ENCODE measurements at regions not wholly inside any gene's neighbourhood (a gene's known extent, or its start where the extent isn't known, plus 50 kb on each side); places are given as distances from the start of the nearest gene placed in this dataset.
"Not testable (repeated sequence)": the region's sequence is repeated elsewhere in the genome, so short reads cannot be mapped to it uniquely, and the experiment has no call there.

GRCh38 chr11:109480251-109480650, 58.3 kb downstream of the C11orf87 start:
- DNase-seq = no peak

- DNase-seq = no peak
Measured at GRCh38 chr11:109486129-109486528, 64.1 kb downstream of the C11orf87 start.

- DNase-seq = no peak
Measured at GRCh38 chr11:109490953-109491635, 69.1 kb downstream of the C11orf87 start.

GRCh38 chr11:109506115-109506514, 84.1 kb downstream of the C11orf87 start:
- DNase-seq = no peak

- DNase-seq = no peak
Measured at GRCh38 chr11:109507331-109507730, 85.3 kb downstream of the C11orf87 start.

- DNase-seq = no peak
Measured at GRCh38 chr11:109507836-109508561, 86.0 kb downstream of the C11orf87 start.

- DNase-seq = no peak
Measured at GRCh38 chr11:109508943-109509342, 87.0 kb downstream of the C11orf87 start.

- no peak for DNase-seq
Measured at GRCh38 chr11:109510316-109510715, 88.3 kb downstream of the C11orf87 start.

- no peak for DNase-seq
Measured at GRCh38 chr11:109511598-109511997, 89.6 kb downstream of the C11orf87 start.

GRCh38 chr11:109512249-109512648, 90.3 kb downstream of the C11orf87 start:
- no peak for DNase-seq

- DNase-seq = no peak
Measured at GRCh38 chr11:109512680-109513079, 90.7 kb downstream of the C11orf87 start.

GRCh38 chr11:109514313-109515018, 92.5 kb downstream of the C11orf87 start:
- DNase-seq = no peak

GRCh38 chr11:109519253-109519652, 97.3 kb downstream of the C11orf87 start:
- DNase-seq = no peak

GRCh38 chr11:109521571-109522086, 99.6 kb downstream of the C11orf87 start:
- DNase-seq = no peak

- DNase-seq = no peak
Measured at GRCh38 chr11:109522116-109522755, 100.2 kb downstream of the C11orf87 start.

- not testable (repeated sequence) for DNase-seq
Measured at GRCh38 chr11:109525636-109526035, 103.6 kb downstream of the C11orf87 start.

GRCh38 chr11:109526061-109526460, 104.1 kb downstream of the C11orf87 start:
- no peak for DNase-seq

GRCh38 chr11:109526931-109527330, 104.9 kb downstream of the C11orf87 start:
- no peak for DNase-seq

- DNase-seq = no peak
Measured at GRCh38 chr11:109527496-109527895, 105.5 kb downstream of the C11orf87 start.

GRCh38 chr11:109547356-109548027, 125.5 kb downstream of the C11orf87 start:
- peak in 1 of 2 donors; percentile 5 for DNase-seq

- no peak for DNase-seq
Measured at GRCh38 chr11:109552376-109552775, 130.4 kb downstream of the C11orf87 start.

Data from right lung (tissue), 2 donors.